ENCODE measurements at regions not wholly inside any gene's neighbourhood (a gene's known extent, or its start where the extent isn't known, plus 50 kb on each side); places are given as distances from the start of the nearest gene placed in this dataset.

DNA sequence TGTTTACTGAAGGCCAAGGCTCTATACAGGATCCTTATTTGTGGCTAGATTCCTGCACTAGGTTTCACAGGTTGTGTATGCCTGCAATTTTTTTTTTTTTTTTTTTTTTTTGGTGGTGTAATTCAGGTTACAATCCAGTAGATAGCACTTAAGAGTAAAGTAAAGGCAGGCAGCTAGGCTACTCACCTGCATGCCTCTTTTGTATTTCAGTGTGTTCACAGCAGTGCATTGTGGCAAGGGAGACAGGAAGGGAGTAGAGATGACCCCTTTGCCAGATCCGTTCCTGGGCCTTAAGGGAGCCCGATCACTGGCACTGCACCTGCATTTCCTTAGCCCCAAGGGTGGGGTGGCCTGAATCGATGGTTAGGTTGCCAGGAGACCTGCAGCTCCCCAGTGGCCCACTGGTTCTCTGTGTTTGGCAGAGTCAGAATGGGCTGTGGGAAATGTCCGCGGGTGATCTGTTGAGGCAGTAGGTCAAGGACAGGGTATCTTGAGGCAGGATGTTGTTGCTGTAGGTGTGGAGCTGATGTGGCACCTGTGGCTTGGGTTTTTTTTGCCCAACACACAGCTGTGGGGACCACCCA lies 374.9 kb upstream of the AADAT start:
- Mint-ChIP-seq H3K4me3 (no peak overlapping the region), H3K27me3 (ENCODE audit: low read depth) (no peaks in the 10 kb centered on the region), H3K27ac (no peak overlapping the region), H3K36me3 (no peaks in the 10 kb centered on the region), H3K9me3 (no peaks in the 10 kb centered on the region), H3K4me1 (peaks cover 6% of the 10 kb centered on the region)
- ChIA-PET CTCF (interaction anchor here (0.6 to 0.8 kb wide), 6 partner anchors 35 to 586 kb away, joined by 3 to 4 read pairs (median 4); no protein-coding TSS in a partner anchor), POLR2A (interaction anchor here (0.6 kb wide), 1 partner anchor 613 kb away, joined by 4 read pairs; no protein-coding TSS in a partner anchor)
- TF ChIP-seq AR (CRISPR knock-in tag; IDR thresholded peaks at IDR 0.05) = no peak
- TF ChIP-seq ETV6 (CRISPR knock-in tag; IDR thresholded peaks at IDR 0.05) = no peak
- TF ChIP-seq FOXK1 (CRISPR knock-in tag; IDR thresholded peaks at IDR 0.05) = no peak
- TF ChIP-seq RORB (CRISPR knock-in tag; IDR thresholded peaks at IDR 0.05) = no peak
- no peak for TF ChIP-seq FOXJ3 (CRISPR knock-in tag; IDR thresholded peaks at IDR 0.05; ENCODE audit: borderline replicate concordance)
- ATAC-seq = peak; percentile 93
- DNase-seq (ENCODE audit: low spot score) = no peak

GRCh38 chr4:170446782-170447181 lies 357.0 kb upstream of the AADAT start:
- CTCF ChIA-PET = no interaction called here

More at GRCh38 chr4:170446782-170447181, 357.0 kb upstream of the AADAT start:
- no peaks in the 10 kb centered on the region for H3K36me3 Mint-ChIP-seq
- POLR2A ChIA-PET = no interaction called here
- H3K27ac Mint-ChIP-seq = no peak overlapping the region
- H3K4me1 Mint-ChIP-seq = no peaks in the 10 kb centered on the region
- H3K9me3 Mint-ChIP-seq = no peaks in the 10 kb centered on the region
- ATAC-seq (no peak), DNase-seq (ENCODE audit: low spot score) (no peak)
- TF ChIP-seq IRF2 (CRISPR knock-in tag; IDR thresholded peaks at IDR 0.05; ENCODE audit: borderline replicate concordance, low read depth) = no peak
- no peak for TF ChIP-seq TP53 (CRISPR knock-in tag; IDR thresholded peaks at IDR 0.05)
- no peak for TF ChIP-seq ZNF317 (CRISPR knock-in tag; IDR thresholded peaks at IDR 0.05; ENCODE audit: borderline replicate concordance, low read depth)
- no peak for TF ChIP-seq TEAD1 (CRISPR knock-in tag; IDR thresholded peaks at IDR 0.05)
- no peak for TF ChIP-seq ZSCAN18 (CRISPR knock-in tag; IDR thresholded peaks at IDR 0.05)
- TF ChIP-seq OVOL2 (CRISPR knock-in tag; IDR thresholded peaks at IDR 0.05; ENCODE audit: borderline replicate concordance) = no peak
- TF ChIP-seq, protein P1, sequence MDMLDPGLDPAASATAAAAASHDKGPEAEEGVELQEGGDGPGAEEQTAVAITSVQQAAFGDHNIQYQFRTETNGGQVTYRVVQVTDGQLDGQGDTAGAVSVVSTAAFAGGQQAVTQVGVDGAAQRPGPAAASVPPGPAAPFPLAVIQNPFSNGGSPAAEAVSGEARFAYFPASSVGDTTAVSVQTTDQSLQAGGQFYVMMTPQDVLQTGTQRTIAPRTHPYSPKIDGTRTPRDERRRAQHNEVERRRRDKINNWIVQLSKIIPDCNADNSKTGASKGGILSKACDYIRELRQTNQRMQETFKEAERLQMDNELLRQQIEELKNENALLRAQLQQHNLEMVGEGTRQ (CRISPR knock-in tag; IDR thresholded peaks at IDR 0.05) = no peak
- TF ChIP-seq, protein P2, sequence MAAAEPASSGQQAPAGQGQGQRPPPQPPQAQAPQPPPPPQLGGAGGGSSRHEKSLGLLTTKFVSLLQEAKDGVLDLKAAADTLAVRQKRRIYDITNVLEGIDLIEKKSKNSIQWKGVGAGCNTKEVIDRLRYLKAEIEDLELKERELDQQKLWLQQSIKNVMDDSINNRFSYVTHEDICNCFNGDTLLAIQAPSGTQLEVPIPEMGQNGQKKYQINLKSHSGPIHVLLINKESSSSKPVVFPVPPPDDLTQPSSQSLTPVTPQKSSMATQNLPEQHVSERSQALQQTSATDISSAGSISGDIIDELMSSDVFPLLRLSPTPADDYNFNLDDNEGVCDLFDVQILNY (CRISPR knock-in tag; IDR thresholded peaks at IDR 0.05) = no peak
- no peak for TF ChIP-seq JUN (CRISPR knock-in tag; IDR thresholded peaks at IDR 0.05)
- no peak for TF ChIP-seq NR1H2 (CRISPR knock-in tag; IDR thresholded peaks at IDR 0.05)
- TF ChIP-seq PRDM15 (CRISPR knock-in tag; IDR thresholded peaks at IDR 0.05) = no peak
- TF ChIP-seq, protein P3, sequence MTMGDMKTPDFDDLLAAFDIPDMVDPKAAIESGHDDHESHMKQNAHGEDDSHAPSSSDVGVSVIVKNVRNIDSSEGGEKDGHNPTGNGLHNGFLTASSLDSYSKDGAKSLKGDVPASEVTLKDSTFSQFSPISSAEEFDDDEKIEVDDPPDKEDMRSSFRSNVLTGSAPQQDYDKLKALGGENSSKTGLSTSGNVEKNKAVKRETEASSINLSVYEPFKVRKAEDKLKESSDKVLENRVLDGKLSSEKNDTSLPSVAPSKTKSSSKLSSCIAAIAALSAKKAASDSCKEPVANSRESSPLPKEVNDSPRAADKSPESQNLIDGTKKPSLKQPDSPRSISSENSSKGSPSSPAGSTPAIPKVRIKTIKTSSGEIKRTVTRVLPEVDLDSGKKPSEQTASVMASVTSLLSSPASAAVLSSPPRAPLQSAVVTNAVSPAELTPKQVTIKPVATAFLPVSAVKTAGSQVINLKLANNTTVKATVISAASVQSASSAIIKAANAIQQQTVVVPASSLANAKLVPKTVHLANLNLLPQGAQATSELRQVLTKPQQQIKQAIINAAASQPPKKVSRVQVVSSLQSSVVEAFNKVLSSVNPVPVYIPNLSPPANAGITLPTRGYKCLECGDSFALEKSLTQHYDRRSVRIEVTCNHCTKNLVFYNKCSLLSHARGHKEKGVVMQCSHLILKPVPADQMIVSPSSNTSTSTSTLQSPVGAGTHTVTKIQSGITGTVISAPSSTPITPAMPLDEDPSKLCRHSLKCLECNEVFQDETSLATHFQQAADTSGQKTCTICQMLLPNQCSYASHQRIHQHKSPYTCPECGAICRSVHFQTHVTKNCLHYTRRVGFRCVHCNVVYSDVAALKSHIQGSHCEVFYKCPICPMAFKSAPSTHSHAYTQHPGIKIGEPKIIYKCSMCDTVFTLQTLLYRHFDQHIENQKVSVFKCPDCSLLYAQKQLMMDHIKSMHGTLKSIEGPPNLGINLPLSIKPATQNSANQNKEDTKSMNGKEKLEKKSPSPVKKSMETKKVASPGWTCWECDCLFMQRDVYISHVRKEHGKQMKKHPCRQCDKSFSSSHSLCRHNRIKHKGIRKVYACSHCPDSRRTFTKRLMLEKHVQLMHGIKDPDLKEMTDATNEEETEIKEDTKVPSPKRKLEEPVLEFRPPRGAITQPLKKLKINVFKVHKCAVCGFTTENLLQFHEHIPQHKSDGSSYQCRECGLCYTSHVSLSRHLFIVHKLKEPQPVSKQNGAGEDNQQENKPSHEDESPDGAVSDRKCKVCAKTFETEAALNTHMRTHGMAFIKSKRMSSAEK (CRISPR knock-in tag; IDR thresholded peaks at IDR 0.05; ENCODE audit: borderline replicate concordance) = no peak
- H3K4me3 Mint-ChIP-seq = no peak overlapping the region
- H3K27me3 Mint-ChIP-seq (ENCODE audit: low read depth) = no peaks in the 10 kb centered on the region
